GM21528 (cell line): ENCODE measurements at regions not wholly inside any gene's neighbourhood (a gene's known extent, or its start where the extent isn't known, plus 50 kb on each side); places are given as distances from the start of the nearest gene placed in this dataset.

Source experiments
- ATAC-seq: cut with Tn5 transposase; IDR thresholded peaks from one replicate; pipeline ENCODE4 v1.9.1; 2021; ENCODE audit warnings: mild to moderate bottlenecking, moderate library complexity; ENCODE audit not compliant: unreplicated experiment, low FRiP score

DNA sequence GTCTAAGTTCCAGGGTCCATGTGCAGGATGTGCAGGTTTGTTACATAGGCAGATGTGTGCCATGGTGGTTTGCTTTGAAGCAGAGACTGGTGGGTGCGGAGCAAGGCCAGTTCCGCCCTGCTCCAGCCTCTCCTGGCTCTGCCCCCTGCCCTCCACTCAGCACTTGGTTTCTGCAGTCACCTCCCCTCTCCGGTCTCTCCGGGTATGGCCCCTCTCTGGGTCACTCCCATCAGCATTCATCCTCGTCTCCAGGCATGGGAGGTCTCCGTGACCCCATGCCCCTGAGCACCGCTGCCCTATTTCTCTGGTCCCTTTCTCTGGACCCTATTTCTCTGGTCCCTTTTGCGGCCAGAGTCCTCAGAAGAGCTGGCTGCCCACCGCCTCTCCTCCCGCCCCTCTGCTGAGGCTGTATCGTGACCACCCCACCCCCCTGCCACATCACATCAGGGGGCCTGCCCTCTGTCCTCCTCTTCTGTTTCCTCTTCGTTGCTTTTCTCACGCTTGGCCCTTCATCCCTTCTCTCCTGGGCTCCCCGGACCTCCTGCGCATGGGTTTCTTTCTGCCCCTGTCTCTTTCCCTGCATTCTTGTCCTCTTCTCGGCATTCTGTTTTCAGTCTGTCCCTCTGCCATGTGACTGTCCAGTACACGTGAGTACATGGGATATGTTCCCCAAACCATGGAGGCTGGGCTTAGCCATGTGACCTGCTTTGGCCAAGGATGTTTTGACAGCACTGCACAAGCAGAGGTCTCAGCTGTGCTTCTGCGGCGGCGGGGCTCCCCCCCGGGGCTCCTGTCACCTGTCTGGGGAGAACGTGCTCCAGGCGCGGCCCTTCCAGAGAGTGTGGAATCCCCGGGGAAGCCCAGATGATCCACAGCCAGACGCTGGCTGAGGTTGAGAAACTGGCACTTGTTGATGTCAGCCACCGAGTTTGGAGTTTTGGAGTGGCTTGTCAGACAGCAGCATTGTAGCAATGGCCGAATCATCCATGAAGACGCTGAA lies 54.4 kb upstream of the C1orf174 start:
- no peak for ATAC-seq

DNA sequence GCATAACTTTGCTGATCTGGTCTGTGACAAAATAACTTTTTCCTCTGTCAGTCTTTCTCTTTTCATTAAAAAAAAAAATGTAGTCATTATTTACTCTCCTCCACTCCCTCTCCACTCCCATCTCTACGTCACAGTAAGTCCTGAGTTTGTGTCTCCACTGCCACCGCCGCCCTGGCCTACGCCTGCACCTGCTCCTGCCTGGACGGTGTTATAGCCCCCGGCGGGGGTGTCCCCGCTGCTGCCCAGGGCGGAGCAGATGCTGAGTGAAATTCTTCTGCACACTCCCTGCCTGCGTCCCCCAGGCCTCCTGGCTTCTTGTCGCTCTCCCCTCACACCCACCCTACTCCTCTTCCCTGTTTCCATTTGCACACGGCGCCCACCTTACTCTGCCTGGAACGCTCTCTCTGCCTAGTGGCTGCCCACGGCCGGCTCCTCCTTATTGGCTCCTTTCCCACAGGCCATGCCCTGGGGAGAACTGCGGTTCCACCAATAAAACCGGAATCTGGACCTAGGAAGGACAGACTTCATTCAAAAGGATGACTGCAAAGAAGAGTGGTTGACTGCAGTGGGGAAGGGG lies 55.2 kb upstream of the C1orf174 start:
- ATAC-seq = no peak

DNA sequence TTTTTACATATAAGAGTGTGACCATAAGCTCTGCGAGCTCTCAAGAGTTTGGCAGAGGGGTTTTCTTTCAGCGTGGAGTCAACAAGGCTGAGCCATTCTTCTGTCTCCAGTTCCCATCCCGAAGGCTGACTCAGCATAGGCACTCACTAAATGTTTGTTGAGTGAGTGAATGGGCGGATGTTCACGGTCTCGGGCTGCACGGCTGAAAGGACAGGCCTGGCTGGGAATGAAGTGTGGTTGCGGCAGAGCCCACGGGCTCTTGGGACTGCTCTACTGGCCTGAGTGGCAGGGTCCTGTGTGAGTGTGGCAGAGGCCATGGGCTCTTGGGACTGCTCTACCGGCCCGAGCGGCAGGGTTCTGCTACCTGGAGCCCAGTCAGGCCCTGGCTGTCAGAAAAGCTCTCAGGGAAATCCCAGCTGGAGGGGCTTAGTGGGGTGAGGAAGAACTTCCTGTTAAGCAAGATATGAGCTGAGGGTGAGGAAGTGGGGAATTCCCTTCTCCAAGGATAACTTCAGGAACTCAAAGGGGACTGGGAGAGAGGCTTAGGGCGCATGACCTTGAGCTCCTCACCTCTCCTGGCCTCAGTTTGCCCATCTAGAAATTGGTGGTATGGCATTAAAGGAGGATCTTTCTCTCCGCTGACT lies 56.6 kb upstream of the C1orf174 start:
- ATAC-seq = no peak

DNA sequence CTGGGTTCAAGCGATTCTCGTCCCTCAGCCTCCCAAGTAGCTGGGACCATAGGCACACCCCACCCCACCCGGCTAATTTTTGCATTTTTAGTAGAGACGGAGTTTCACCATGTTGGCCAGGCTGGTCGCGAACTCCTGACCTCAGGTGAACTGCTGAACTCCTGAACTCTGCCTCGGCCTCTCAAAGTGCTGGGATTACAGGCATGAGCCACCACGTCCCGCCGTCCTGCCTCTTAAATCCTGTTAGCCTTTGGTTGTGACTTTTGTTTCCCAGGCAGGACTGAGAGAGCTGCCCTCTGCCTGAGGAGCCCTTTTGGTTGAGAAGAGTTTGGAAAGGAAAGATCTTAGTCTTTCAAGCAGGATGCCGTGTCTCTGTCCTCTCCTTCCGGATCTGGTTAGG lies 59.3 kb upstream of the C1orf174 start:
- ATAC-seq = no peak

- no peak for ATAC-seq
Observed at GRCh38 chr1:3963554-3963953, 63.5 kb upstream of the C1orf174 start.

DNA sequence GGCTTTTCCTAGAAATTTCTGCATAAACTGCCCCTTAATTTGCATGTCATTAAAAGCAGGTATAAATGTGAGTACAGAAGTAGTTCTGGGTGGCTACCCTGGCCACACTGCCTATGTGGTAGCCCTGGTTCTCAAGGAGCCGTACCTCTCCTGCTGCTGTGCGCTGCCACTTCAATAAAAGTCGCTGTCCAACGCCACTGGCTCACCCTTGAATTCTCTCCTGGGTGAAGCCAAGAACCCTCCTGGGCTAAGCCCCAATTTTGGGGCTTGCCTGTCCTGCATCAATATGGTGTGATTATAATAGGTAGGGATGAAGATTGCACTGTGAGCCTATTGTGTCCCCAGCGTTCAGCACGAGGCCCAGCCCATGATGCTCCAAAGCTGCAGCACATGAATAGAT lies 65.6 kb upstream of the C1orf174 start:
- no peak for ATAC-seq

DNA sequence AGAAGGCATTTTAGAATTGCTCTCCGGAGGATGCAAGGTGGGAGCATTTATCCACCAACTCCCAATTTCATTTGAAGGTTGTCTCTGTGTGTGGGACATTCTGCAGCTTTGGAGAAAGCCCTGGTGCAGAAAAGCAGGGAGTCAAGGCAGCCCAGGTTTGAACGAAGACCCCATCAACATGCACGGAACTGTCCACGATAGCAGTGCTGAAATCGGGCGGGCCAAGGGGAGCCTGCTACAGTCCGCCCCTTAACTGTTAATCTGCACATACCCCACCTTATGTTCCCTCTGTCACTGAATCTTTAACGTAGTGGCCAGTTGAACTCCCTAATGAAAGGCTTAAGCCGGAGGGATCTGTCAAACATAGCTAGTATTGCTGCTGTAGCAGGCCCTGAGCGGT lies 68.8 kb upstream of the C1orf174 start:
- ATAC-seq = no peak

DNA sequence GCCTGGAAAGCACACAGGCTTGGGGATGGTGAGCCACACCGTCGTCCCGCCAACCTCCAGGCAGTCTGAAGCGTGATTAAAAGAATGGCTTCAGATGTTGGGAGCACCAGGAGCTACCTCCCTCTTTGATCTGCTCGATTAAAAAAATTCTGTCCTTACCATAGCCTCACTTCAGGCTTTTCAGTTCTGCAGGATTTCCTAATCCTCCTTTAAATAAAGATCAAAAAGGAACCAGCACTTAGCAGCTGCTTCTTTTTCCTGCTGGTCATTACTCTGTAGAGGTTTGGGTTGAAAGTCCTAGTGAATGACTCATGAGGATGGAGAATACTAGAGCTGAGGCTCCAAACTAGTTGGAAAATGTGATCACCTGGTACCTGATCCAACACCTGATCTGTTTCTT lies 71.9 kb upstream of the C1orf174 start:
- no peak for ATAC-seq

- ATAC-seq = no peak
Observed at GRCh38 chr1:3975903-3976630, 76.0 kb upstream of the C1orf174 start.

GRCh38 chr1:3976821-3977220 lies 76.7 kb upstream of the C1orf174 start:
- ATAC-seq = no peak

DNA sequence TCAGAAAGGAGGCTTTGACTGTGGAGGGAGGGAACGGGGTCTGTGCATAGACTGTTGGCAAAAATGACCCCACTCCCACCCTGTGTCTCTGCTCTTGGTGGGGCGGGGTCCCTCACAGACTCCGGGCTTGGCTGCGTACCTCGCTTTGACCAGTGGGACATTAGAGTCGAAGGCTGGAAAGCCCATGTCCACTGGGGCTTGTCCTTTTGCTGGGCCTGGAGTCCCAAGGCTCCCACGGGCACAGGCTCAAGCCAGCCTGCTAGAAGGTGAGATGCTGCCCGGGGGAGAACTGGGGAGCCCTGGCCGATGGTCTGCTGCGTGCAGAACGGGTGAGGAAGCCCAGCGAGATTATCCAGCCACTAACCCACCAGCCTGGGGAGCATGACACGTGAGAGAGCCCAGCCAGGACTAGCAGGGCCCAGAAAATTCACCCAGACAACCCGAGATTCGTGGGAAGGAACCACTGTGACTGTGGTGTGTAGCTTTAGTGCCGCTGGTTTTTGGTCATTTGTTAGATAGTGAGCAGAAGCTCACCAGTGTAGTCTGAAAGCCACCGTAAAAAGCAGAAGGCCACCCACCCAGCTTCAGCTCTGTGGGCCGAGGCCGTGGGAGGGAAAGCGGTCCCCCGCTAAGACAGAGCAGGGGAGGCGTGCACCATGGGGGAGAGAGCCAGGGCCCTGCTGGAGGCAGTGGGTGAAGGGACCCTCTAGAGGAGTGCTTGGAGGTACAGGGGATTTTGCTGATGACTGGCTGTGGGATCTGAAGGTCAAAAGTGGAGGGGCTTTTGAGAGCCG lies 78.3 kb upstream of the C1orf174 start:
- no peak for ATAC-seq

DNA sequence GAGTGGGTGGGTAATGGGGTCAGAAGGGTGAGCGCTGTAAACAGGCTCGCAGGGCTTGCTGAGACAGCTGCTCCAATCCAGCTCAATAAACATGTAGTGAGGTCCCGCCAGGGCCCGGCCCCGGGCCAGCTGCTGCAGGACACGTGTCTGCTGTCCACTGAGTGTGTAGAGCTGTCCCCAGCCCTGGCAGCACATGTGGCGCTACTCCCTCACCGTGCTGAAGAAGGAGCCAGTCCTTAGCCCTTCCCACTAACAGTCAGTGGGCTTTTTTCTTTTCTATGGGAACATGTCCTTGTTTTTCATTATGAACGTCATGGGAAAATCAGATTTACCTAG lies 78.9 kb upstream of the C1orf174 start:
- no peak for ATAC-seq

DNA sequence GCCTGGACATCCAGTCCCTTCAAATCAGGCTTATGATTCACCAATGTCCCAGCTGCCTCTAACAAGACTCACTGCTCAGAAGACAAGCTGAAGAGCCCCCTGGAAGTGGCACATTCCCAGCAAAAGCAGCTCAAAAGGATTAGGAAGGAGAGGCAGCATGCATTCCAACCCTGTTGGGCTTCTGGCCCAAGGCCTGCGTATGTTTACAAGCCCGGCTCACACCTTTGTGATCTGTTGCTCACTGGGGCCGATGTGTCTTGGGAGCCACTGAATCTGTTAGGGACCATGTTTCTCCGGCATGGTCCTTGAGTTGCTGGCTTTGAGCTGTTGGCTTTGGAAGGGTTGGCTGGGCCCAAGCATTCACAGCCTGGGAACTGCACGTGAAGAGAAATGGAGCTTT lies 81.2 kb upstream of the C1orf174 start:
- no peak for ATAC-seq

DNA sequence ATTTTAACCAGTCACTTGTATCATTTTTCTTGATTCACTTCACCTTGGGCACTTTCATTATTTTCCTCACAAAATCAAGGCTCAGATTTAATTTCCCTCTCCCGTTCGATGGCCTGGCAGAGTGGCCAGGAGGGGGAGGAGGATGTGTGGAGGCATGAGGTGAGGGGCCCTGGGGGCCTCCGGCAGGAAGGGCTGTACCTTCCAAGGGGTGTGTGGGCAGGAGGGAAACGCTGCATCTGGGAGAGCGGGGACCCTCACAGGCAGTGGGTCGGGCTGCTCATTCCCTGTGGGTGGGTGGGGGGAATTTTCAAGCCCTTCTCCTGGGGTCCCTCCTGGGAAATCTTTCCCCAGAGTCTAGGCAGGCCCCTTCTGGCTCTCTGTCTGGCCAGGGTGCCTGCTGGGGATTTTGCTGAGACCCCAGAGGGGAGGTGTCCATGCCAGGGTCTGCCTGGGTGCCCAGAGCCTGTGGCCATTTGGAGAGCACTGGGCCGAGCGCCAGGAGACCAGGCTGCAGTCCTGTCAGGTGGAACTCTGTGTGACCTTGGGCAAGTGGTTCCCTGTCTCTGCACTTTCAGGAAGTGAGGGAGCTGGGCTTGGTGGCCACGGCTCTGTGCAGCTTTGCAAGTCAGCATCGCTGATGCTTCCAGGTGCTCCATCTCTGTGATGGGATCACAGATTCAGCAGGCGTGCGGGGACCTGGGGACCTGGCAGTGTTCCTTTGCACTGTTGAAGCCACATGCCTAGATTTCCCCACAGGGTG lies 81.9 kb upstream of the C1orf174 start:
- no peak for ATAC-seq

DNA sequence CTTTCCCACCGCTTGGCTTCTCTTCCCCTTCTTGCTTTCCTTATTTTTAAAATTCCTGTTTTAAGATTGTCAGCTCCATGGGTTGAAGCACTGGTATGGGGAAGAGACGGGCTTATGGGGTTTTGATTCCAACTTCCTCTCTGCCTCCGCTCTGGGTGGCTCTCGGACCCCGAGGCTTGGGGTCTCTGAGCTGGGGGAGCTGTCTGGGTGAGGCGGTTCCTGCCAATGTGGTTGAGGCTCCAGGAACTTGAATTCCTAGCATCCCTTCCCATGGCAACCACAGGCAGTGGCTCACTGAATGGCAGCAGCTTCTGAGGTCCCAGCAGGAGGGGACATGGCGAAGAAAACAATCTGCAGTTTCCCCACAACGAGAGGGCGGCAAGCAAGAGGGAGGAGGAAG lies 83.1 kb upstream of the C1orf174 start:
- ATAC-seq = no peak

DNA sequence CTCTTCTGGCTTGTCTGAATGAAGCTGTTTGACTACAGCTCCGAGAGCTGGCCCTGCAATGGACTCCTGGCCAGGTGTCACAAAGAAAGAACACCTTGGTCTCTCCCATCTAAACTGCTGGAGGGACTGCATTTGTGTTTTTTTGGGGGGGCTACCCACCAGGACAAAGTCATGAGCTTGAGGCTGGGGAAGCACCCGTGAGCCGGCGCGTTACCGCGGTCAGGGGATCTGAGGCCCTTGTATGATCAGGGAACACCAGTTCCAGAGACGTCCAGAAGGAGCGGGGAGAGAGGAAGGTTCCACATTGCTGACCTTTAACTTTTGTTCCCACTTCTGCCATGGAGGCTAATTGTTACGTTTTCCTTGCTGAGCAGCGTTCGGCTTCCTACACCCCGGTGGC lies 84.5 kb upstream of the C1orf174 start:
- no peak for ATAC-seq

DNA sequence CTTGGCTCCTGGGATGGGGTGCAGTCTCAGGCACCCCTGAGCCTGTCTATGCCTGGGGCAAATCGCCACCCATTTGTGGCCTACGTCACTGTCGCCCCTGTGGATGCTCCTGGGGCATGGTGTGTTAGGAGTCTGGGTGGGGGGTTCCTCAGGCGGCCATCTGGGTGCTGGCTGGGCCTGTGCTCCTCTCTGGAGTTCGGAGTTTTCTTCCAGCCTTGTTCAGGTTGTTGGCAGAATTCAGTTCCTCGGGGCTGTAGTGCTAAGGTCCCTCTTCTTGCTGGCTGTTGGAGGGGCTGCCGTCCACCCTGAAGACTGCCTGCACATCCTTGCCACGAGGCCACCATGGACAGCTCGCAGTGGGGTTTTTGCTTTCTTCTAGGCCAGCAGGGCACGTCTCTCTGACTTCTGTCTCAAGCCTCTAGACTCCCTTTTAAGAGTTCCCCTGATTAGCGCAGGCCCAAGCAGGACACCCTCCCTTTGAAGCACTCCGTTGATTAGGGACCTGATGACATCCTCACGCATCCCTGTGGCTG lies 86.7 kb upstream of the C1orf174 start:
- no peak for ATAC-seq

DNA sequence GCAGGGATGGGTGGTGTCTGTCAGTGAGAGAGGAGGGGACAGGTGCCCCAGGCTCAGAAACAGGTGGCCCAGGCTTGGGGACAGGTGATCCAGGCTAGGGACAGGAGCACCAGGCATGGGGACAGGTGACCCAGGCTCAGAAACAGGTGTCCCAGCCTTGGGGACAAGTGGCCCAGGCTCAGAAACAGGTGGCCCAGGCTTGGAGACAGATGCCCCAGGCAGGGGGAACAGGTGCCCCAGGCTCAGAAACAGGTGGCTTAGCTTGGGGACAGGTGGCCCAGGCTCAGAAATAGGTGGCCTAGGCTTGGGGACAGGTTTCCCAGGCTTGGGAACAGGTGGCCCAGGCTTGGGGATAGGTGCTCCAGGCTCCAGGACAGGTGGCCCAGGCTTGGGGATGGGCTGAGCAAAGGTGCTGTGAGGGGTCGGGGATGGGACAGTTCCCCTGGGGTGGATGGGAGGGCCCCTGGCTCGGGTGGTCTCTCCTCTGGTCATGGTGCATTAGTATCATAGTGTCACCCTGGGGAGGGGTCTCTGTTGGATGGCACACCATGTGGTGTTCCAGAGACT lies 87.7 kb upstream of the C1orf174 start:
- no peak for ATAC-seq

DNA sequence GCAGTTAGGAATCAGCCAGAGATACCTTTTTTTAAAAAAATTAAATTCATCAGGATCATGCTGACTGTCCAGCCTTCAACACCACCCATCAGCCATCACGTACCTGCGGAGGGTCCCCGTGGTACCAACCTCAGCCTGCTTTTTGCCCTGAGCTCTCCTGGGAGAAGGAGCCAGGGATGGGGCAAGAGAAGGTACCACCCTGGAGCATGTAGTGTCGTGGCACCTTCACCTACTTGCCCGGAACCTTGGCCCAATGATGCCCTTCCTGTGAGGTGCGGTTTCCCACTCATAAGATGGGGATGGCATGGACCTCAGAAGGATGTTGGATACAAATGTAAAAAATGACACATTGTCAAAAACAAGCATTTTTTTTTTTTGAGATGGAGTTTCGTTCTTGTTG lies 88.4 kb upstream of the C1orf174 start:
- ATAC-seq = no peak
